CD4-positive, alpha-beta T cell treated with Interleukin-17A for 1 hour (primary cell): ENCODE measurements at regions not wholly inside any gene's neighbourhood (a gene's known extent, or its start where the extent isn't known, plus 50 kb on each side); places are given as distances from the start of the nearest gene placed in this dataset.

Experiments
- DNase-seq: peaks from one replicate; pipeline ENCODE4 v3.0.0-alpha.2; 2020

DNA sequence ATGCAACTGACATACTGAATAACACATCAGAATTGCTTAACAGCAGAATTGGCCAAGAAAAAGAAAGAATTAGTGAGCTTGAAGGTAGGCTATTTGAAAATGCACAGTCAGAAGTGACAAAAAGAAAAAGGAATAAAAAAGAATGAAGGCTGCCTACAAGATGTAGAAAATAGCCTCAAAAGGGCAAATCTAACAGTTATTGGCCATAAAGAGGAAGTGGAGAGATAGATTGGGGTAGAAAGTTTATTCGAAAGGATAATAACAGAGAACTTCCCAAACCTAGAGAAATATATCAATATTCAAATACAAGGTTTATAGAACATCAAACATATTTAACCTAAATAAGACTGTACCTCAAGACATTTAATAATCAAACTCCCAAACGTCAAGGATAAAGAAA lies 67.5 kb downstream of the ATP6V1G3 start:
- DNase-seq, result no peak

DNA sequence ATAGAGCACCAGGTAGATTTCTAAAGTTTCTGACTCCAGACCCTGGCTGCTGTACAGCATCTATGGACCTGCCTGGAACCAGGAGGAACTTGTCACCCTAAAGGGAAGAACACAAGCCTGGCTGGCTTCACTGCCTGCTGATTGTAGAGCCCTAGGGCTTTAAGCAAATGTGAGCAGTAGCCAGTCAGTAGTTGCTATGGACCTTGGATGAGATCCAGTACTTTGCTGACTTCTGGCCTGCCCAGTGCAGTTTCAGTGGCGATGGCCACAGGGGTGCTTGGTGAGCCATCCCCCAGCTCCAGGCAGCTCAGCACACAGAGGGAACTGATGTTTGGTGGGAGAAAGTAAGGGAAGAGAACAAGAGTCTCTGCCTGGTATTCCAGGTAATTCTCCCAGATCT lies 68.4 kb downstream of the ATP6V1G3 start:
- DNase-seq, result no peak

DNA sequence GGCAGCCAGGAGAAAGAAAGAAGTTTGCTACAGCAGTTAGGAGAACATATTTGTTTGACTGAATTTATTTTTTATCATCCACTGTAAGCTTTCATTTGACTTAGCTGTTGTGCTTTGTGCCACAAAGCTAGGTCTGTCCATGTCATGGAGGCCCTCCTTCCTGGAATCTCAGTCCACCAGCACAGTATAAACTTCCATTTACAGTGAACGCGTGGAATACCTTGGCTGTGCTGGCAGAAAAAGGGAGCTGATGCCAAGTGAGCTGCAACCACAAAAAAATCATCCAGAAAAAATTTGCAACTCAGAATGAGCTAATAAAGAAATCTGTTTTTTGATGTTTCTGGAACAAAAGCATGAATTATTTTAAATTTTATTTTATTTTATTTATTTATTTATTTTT lies 72.6 kb downstream of the ATP6V1G3 start:
- no peak for DNase-seq

DNA sequence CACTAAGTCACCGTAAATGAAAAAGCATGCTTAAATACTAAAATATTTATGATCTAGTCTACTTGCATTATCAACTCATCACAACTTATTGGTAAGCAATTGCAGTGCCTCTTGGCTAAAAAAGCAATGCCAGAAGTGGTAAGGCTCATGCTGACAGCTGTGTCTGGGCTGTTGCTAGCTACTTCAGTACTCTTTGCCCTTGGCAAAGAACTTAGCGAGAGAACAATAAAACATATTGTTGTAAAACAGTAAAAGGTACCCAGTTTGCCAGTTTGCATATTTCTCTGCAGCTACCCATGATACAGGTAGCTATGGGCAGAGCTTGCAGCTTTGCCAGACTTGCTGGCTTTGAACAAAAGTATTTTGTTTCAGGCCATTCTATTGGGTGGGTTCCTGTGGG lies 73.1 kb downstream of the ATP6V1G3 start:
- no peak for DNase-seq

DNA sequence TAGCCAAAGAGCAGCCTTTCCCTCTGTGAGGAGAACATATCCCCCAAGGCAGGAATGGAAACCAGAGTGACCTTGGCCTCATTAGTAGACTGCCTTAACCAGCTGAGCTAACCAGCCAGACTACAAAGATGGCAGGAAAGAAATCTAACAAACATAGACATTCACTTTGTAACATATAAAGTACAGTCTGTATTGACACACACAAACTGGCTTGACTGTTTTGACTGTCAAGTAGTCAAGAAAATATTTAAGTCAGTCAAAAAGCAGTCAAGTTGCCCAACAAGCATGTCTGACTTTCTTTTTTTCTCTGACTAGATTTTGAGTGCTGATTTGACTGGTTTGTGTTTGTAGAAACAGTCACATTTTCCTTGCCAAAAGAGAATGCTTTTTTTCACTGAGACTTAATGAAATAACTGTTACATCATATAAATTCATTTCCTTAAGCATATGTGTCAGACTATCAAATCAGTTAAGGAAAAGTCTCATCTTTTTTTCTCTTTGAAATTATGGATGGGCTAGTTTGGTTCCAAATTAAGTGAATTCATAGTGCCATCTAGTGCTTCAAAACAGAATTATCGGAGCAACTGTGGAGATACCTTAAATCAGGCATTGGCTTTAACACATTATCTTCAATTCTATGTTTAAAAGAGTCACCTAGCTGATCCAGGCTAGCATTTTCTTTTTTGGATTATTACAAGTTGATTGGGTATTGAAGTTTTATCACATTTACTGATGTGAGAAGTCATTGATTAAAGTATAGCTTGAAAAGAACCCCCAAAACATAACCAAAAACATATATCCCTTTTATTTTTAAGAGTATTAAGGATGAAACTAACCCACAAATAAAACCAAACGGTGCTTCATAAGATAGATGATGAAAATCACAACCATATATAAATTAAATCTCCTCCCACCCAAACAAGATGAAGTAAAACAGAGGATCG lies 75.0 kb downstream of the ATP6V1G3 start:
- peak; percentile 65 for DNase-seq

DNA sequence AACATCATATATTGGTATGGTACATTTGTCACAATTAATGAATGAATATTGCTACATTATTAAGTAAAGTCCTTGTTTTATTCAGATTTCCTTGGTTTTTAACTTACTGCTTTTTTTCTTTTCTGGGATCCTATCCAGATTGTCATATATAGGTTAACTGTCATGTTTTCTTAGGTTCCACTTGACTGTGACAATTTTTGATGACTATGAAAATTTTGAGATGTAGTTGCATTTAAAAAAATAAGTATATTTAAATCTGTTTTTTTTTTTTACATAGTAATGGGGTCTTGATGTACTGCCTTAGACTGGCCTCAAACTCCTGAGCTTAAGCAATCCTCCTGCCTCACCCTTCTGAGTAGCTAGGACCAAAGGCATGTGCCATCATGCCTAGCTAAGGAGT lies 76.8 kb downstream of the ATP6V1G3 start:
- DNase-seq, result no peak

DNA sequence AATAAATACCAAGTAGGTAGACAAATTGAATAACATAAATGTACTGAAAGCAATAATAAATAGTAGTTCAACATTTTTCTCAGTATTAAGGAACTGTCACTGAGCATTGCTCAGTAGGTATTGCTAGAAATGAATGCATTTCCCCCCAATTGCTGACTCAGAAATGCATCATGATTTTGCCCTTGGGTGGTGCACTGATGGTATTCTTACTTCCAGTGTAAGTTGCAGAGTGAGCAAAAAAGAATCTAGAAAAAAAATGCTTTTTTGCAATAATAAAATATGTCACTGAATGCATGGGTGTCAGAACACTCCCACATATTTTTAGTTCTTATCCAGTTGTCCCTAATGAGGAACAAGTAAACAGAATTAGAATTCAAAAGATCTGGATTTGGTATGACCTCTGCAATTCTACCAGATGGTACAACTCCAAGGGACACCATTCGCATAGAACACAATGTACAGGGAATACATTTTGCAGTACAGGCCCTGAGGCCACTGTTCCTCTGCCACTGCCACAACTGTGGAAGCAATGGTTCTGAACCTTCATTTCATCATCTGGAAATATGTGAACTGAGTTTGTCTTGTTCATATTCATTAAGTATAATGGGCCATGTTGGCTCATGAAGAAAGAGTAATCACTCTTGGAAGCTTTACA lies 78.0 kb downstream of the ATP6V1G3 start:
- DNase-seq, result no peak

DNA sequence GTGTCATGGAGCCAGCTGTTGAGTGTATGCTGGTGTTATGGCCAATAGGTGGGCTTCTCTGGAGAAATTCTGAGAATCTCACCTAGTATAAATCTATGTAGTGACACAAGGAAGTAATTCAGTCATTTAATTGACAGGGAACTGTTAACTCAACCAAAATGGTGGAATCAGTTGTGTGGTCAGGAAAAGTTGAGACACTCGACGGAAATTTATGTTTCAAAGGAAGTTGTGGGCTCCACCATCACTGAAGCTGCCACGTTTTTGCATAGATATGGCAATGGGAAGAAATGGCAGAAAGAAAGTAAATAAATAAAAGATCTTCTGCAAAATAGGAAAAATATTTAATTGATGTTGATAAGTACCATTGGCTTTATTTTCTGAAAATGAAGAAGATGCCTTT lies 84.5 kb downstream of the ATP6V1G3 start:
- no peak for DNase-seq

DNA sequence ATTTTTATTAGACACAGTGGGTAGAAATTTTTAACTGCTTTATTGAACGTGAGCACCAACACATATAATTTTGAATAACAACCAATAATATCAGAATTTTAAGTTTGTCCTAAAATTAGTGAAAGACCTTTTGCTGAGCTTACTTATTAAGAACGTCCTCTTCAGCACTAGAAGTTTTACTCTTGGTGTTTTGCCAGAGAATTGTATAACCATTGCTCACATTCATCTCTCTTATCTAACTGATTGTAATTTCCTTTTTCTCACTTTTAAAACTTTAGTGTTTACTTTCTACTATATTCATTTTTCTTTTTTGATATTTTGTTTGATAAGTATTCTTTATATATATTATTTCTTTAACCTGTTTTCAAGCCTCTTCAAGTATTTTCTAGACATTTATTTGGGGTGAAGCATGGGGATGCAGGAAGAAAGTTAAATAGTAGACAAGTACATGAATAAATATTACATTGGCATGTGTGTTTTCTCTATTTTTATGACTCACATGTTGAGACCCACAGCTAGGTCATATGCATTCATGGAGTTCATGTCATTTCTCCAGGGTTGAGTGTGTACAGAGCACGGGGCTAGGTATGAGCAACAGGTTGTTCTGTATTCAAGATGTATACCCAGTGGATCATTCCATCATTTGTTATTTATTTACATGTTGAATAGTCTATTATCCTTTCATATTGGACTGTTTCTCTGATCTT lies 90.6 kb downstream of the ATP6V1G3 start:
- no peak for DNase-seq

DNA sequence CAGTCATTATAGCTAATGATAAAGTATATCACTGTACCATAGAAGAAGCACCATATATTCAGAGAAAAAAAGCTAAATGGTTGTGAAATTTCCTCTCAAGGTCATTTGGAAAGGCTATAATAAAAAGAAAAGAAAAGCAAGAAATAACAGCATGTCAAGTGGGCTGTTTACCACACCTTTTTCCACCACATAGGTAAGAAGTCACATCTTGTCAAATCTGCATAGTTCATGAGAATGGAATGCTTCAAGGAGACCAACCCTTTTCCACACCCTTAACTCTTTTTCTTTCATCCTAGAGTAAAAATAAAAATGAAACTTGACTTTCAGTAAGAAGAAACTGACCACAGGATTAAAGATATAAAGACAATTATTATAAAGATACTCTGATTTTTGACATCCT lies 91.2 kb downstream of the ATP6V1G3 start:
- no peak for DNase-seq

DNA sequence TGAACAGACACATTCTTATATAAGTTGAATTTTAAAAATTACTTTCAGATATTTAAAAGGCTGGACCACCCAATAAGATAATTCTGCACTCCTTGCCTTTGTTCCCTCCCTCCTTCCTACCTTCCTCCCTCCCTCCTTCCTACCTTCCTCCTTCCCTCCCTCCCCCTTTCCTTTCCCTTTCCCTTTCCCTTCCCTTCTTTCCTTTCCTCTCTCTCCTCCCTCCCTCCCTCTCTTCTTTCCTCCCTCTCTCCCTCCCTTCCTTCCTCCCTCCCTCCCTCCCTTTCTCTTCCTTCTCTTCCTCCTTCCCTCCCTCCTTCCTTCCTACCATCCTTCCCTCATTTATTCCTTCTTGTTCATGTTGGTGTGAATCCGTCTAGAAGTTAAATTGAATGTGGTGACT lies 93.0 kb downstream of the ATP6V1G3 start:
- no peak for DNase-seq

DNA sequence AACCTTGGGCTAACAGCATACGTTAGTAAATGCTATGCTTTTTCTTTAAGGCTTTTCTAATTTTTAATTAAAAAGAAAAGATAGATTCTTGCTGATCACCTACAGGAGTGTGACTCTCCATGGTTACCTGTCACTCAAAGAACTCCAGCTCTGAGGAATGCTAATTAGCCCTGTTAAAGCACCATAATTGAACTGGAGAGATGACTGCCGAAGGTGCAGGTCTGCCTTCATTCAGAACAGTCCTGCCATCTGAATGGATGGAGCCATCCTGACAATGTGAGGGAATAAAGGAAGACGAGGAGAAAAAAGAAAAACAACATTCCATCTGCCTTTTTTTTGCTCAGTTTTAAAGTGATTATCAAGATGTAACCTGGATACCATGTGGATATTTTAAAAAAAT lies 94.6 kb downstream of the ATP6V1G3 start:
- no peak for DNase-seq

DNA sequence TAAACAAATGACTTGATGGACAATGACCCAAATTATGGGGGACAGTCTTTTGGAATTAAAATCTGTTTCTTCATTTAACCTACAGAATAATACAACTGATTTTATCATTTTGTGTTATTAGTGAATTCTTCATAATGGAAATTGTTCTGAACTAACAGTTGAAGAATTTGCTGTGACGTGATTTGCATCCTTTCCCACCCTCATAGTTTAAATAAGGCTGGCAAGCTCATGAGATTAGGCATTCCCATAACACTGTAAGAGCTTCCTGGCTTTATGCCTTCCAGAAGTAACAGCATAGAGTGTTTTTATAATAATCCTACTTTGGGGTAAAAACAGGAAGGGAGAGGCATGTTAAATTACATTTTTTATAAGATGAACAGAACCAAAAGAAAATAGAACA lies 95.7 kb downstream of the ATP6V1G3 start:
- no peak for DNase-seq

DNA sequence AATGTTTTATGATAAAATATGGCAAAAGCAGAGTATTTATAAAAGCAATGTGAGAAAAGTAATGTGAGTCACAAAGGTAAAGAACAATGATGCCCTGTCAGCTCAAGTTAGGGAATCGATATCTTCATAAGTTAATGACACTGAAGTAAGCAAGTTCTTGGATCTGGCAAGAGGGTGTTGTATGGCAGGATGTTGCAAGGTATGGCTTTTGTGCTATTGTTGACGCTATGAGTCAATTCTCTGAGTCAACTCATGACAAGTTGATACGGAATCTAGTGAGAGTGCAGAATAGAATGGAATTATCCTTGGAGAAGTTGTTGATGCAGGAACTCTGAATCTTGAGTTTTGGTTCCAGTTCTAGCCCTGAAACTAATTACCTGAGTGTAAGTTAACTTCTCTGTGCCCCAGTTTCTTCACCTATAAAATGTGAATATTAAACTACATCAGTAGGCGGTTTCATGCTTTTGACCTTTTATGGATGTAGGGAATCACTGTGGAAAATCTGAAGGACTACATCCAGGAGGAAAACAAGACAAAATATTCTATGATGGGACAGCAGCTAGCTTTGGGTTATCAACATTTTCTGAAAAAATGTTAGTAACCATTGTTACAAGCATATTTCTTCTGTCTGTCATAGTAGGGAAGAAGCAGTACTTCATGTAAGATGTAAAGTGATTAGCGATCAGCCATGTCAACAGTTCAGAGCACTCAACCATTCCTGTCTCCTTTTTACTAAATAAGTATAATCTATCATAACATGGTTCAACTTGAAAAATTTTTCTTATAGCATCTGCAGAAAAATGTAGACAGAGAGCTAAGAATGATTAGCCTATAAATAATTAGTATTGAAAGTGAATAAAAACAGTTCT lies 96.9 kb downstream of the ATP6V1G3 start:
- no peak for DNase-seq

DNA sequence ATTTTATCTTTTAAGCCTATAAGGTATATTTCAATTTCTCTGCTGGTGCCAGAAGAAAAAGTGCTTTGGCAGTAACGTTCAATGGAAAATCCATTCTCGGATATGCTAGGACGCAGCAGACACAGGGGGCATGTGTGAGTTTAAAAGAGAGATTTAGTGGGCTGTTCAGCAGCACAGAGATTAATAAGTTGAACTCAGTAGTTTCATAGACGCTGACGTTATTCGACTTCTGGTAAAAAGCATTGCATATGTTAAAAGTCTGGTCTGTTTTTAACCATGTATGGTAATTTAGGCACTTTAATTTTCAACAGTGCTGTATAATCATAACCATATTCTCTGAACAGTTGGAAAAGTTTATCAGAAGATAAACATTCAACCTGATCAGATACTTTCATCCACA lies 99.6 kb downstream of the ATP6V1G3 start:
- DNase-seq, result no peak

DNA sequence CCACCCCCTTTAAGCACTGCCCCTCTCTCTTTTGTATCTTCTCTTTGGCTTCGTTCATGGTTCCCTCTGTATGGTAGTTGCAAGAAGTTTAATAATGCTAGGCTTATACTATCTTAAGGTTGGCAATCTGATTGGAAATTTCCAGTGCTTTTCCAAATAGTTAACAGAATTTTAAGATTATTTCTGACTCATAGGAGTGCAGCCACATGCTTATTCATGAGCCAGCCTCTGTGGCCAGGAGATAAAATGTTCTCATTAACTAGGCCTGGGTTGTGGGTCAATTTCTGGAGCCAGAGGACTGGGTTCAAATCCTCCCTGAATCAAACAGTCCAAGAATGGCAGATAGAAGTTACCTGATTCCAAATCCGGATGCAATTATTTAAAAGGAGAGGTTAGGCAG lies 103.1 kb downstream of the ATP6V1G3 start:
- DNase-seq, result no peak

DNA sequence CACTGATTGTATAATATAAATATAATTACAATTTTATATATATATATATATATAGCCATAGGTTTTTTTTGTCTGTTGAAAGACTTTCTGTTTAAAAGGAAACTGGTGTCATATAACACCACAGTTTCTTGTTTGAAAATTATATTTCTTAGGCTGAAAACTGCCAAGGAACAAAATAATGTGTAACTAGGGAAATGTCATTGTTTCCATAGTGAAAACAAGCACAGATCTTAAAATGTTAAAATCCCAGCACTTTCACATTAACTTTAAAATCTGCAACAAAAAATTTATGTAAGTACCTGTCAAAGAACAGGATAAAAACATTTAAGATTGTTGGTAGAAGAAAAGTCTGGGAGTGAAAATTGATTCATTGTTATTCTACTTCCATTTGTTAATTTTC lies 104.2 kb downstream of the ATP6V1G3 start:
- DNase-seq, result no peak

DNA sequence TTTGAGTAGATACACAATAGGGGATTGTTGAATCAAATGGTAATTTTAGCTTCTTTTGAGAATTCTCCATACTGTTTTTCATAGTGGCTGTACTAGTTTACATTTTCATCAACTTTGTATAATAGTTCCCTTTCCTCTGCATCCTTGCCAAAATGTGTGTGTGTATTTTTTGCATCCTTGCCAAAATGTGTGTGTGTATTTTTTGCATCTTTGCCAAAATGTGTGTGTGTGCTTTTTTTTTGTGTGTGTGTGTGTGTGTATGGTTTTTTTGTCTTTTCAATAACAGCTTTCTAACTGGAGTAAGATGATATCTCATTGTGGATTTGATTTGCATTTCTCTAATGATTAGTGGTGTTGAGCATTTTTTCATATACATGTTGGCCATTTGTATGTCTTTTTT lies 105.4 kb downstream of the ATP6V1G3 start:
- DNase-seq, result no peak

DNA sequence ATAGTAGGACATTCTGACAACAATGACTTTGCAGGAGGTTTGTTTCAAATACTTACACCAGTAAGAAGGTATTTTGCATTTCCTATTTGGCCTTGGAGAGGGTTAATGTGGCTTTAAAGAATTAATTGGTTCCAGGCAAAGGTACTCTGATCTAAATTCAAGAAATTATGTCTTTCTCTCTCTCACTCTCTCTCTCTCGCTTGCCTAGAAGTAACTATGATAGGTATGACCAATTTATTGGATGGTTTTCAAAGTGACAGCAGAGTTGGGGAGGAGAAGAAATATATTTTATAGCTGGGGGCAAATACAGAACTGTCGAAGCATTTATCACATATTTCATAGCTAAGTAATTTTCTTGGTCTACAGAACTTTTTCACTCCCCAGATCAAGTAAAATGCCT lies 116.0 kb downstream of the ATP6V1G3 start:
- no peak for DNase-seq

DNA sequence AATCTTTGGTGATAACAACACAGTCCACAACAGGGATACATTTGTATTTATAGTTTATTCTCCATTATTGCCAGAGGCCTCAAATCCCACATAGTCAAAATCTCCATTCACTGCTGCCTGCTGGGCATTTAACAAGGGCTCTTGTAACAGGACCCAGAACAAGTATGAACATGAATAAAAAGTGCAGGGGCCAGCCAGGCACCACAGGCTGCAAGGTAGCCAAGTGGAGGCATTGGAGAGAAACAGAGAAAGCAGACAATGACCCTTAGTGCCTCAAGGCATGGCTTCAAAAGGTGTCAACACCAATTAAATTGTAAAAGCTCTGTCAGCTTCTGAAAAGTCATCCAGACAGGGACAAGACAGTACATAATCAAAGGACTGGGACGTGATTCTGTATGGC lies 116.8 kb downstream of the ATP6V1G3 start:
- DNase-seq, result no peak

DNA sequence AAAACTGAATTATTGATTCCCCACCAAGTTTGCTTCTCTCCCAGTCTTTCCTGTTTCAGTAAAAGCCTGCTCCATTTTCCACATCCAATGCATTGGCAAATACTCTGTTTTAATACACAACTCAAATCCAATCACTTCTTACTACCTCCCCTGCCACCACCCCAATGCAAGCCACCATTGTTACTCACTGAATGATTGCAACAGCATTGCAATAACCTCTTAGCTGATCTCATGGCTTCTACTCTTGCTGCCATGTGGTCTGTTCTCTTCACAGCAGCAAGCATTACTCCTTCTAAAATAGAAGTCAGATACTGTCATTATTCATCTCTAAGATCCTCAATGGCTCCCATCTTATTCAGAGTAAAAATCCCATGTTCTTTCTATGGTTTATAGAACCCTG lies 123.4 kb downstream of the ATP6V1G3 start:
- DNase-seq, result no peak

DNA sequence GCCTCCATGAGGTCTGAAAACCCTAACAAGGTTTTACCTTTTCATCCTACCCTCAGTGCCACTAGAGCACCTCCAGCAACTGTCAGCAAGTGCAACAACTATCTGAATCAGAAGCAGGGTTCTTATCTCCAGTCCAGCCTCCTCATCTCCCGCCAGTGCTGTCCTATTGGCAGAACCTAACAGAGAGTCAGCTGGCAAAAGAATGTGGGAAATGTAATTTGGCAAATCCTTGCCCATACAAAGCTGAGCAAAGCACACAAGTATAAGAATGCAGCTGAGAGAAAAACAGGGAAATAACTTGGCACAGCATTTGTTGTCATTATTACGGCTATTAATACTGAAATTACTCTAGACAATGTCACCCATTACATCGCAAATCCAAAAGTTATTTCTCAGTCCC lies 124.2 kb downstream of the ATP6V1G3 start:
- no peak for DNase-seq

DNA sequence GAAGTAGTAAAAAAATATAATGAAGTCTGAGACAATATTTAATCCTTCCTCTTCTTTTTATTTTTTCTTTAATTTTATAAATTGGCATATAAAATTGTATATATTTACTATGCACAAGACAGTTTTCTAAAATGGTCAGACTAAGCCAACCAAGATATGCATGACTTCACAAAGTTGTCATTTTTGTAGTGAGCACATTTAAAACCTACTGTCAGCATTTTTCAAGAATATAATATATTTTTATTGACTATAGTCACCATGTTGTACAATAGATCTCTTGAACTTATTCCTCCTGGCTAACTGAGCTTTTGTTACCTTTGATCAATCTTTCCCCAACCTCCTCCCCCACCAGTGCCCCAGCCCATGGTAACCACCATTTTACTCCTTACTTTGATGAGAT lies 129.2 kb downstream of the ATP6V1G3 start:
- no peak for DNase-seq
